Neuronal stem cell (in vitro differentiated cells): ENCODE measurements at regions not wholly inside any gene's neighbourhood (a gene's known extent, or its start where the extent isn't known, plus 50 kb on each side); places are given as distances from the start of the nearest gene placed in this dataset.
A peak's percentile ranks its signal among the peaks of the same experiment; 100 is the strongest.

Experiments
- DNase-seq: peaks from one replicate; pipeline ENCODE4 v3.0.0-alpha.2; 2013; ENCODE audit warnings: low spot score
- H2AFZ ChIP-seq: one replicate; pipeline ENCODE4 v1.6.1; 2013; ENCODE audit warnings: mild to moderate bottlenecking, low read length, inconsistent platforms
- H2AK5ac ChIP-seq: 2 replicates; pipeline ENCODE4 v1.6.1; 2013; ENCODE audit warnings: low read depth, mild to moderate bottlenecking, inconsistent platforms, low read length, moderate library complexity, mixed read lengths
- H2BK120ac ChIP-seq: 2 replicates; pipeline ENCODE4 v1.6.1; 2013; ENCODE audit warnings: low read depth, mild to moderate bottlenecking, inconsistent platforms, low read length, moderate library complexity, mixed read lengths
- H2BK12ac ChIP-seq: one replicate; pipeline ENCODE4 v1.6.1; 2013; ENCODE audit warnings: low read length, inconsistent platforms
- H2BK15ac ChIP-seq: 2 replicates; pipeline ENCODE4 v1.6.1; 2013; ENCODE audit warnings: mild to moderate bottlenecking, low read length, inconsistent platforms, mixed read lengths
- H2BK5ac ChIP-seq: one replicate; pipeline ENCODE4 v1.6.1; 2013; ENCODE audit warnings: inconsistent platforms, mild to moderate bottlenecking, low read length, moderate library complexity
- H3K14ac ChIP-seq: one replicate; pipeline ENCODE4 v1.6.1; 2013; ENCODE audit warnings: low read length, inconsistent platforms
- H3K18ac ChIP-seq: 2 replicates; pipeline ENCODE4 v1.6.1; 2013; ENCODE audit warnings: low read length, inconsistent platforms
- H3K23ac ChIP-seq: 2 replicates; pipeline ENCODE4 v1.6.1; 2013; ENCODE audit warnings: low read depth, mild to moderate bottlenecking, mixed read lengths, low read length, inconsistent platforms; ENCODE audit not compliant: poor library complexity
- H3K27ac ChIP-seq: replicated peaks from 3 replicates; pipeline ENCODE4 v1.5.1; 2013; ENCODE audit warnings: low read length, inconsistent platforms
- H3K27me3 ChIP-seq, 3 experiments: 2 replicates each; pipeline ENCODE4 v1.6.1; 2013; ENCODE audit warnings: low read length in 3 of 3, mild to moderate bottlenecking in 2 of 3, inconsistent platforms in 1 of 3, low read depth in 1 of 3, mixed read lengths in 1 of 3, moderate library complexity in 1 of 3; ENCODE audit not compliant: control insufficient read depth in 3 of 3, insufficient read depth in 3 of 3
- H3K36me3 ChIP-seq, 2 donors: replicated peaks in 1 of 2; 2 replicates each; pipeline ENCODE4 v1.6.1; 2013; ENCODE audit warnings: low read length in 2 of 2; ENCODE audit not compliant: control insufficient read depth in 2 of 2, insufficient read depth in 2 of 2
- H3K4ac ChIP-seq: 2 replicates; pipeline ENCODE4 v1.6.1; 2013; ENCODE audit warnings: inconsistent platforms, mild to moderate bottlenecking, low read length, moderate library complexity
- H3K4me1 ChIP-seq, 2 donors: 1 replicate in 1 of 2; 2 replicates in 1 of 2; pipeline ENCODE4 v1.6.1; 2013; ENCODE audit warnings: low read length in 2 of 2, low read depth in 1 of 2; ENCODE audit not compliant: control insufficient read depth in 2 of 2, insufficient read depth in 1 of 2
- H3K4me2 ChIP-seq: one replicate; pipeline ENCODE4 v1.6.1; 2013; ENCODE audit warnings: mild to moderate bottlenecking, low read length, inconsistent platforms; ENCODE audit not compliant: insufficient read depth, poor library complexity, severe bottlenecking
- H3K4me3 ChIP-seq, 2 donors: 2 replicates each; pipeline ENCODE4 v1.5.1; 2013; ENCODE audit warnings: low read length in 2 of 2, mild to moderate bottlenecking in 2 of 2, inconsistent platforms in 1 of 2, moderate library complexity in 1 of 2
- H3K79me1 ChIP-seq: one replicate; pipeline ENCODE4 v1.6.1; 2013; ENCODE audit warnings: low read depth, mild to moderate bottlenecking, inconsistent platforms, low read length, moderate library complexity
- H3K9ac ChIP-seq: one replicate; pipeline ENCODE4 v1.6.1; 2013; ENCODE audit warnings: mild to moderate bottlenecking, low read depth, low read length, inconsistent platforms; ENCODE audit not compliant: poor library complexity
- H3K9me3 ChIP-seq, 2 donors: replicated peaks in 1 of 2; 2 replicates each; pipeline versions ENCODE3 to v1.6.1; 2013; ENCODE audit warnings: low read length in 2 of 2, mild to moderate bottlenecking in 2 of 2, inconsistent platforms in 1 of 2, low read depth in 1 of 2, mixed read lengths in 1 of 2, moderate library complexity in 1 of 2; ENCODE audit not compliant: control insufficient read depth in 2 of 2, insufficient read depth in 1 of 2
- H4K8ac ChIP-seq: one replicate; pipeline ENCODE4 v1.6.1; 2013; ENCODE audit warnings: low read depth, mild to moderate bottlenecking, inconsistent platforms, low read length, moderate library complexity
- H4K91ac ChIP-seq: one replicate; pipeline ENCODE4 v1.6.1; 2013; ENCODE audit warnings: low read length, low read depth, mild to moderate bottlenecking, inconsistent platforms; ENCODE audit not compliant: poor library complexity
- WGBS, 2 donors: extraction: QIAGEN DNeasy Blood & Tissue Kit; methylation state at CpG; one replicate each; pipeline ENCODE4 v1.1.7; 2013; ENCODE audit warnings: missing lambda C conversion rate in 2 of 2, mixed read lengths in 1 of 2; ENCODE audit not compliant: insufficient read length in 2 of 2, insufficient replicate concordance in 1 of 2; ENCODE audit errors: extremely low coverage in 2 of 2; 5-methylcytosine and 5-hydroxymethylcytosine counted together

DNA sequence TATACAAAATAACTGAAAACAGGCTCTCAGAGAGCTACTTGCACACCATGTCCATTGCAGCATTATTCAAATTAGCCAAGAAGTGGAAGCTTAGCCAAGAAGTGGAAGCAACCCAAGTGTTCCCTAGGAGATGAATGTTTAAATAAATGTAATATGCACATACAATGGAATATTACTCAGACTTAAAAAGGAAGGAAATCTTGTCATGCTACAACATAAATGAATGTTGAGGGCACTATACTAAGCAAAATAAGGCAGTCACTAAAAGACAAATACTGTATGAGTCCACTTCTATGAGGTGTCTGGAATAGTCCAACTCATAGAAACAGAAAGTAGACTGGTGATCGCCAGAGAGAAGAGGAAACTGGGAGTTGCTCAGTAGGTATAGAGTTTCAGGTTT lies 438.1 kb downstream of the MAT2B start:
- Histone ChIP-seq H2BK15ac (no peak overlapping the region), H3K27ac (no peak overlapping the region), H3K9me3 (no peaks in the 10 kb centered on the region), H3K36me3 (no peaks in the 10 kb centered on the region), H4K91ac (no peak overlapping the region), H3K9ac (no peak overlapping the region), H3K18ac (no peak overlapping the region), H3K4ac (no peak overlapping the region), H3K4me2 (no peak overlapping the region), H2AFZ (no peak overlapping the region), H3K4me1 (no peaks in the 10 kb centered on the region), H2BK5ac (no peak overlapping the region), H3K4me3 (no peak overlapping the region), H3K79me1 (peaks cover 1% of the 10 kb centered on the region), H2BK12ac (no peak overlapping the region), H3K14ac (no peak overlapping the region), H2BK120ac (no peak overlapping the region), H4K8ac (no peak overlapping the region), H3K23ac (no peak overlapping the region), H3K27me3 (peaks cover 0 to 3% (median 0%) of the 10 kb centered on the region in 3 experiments), H2AK5ac (no peak overlapping the region)
- no peak for DNase-seq
- no CpG with 5 or more reads among the region's 1 CpG for WGBS, 2 donors

DNA sequence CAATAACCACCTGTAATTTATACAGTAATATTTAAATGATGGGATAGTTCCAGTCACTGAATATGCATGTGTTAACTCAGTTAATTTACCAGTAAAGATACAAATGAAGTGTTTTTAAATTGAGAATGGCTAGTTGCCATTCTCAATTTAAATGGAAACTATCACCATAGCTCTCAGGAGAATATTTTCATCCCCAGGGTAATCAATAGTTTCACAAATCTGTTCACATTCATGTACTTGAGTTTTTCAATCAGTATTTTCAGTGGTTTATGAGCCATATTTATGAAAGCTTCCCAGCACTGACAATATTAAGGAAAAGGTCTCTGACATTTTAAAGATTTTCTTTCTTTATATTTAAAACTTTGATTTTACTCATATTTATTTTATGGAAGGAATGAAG lies 439.3 kb downstream of the MAT2B start:
- Histone ChIP-seq H3K4ac (no peak overlapping the region), H3K14ac (no peak overlapping the region), H4K8ac (no peak overlapping the region), H2AK5ac (no peak overlapping the region), H3K4me3 (no peak overlapping the region), H4K91ac (no peak overlapping the region), H2BK120ac (no peak overlapping the region), H3K27me3 (peaks cover 0 to 3% (median 0%) of the 10 kb centered on the region in 3 experiments), H2AFZ (no peak overlapping the region), H3K9ac (no peak overlapping the region), H2BK15ac (no peak overlapping the region), H3K27ac (no peak overlapping the region), H3K79me1 (peaks cover 1% of the 10 kb centered on the region), H3K23ac (no peak overlapping the region), H3K4me2 (no peak overlapping the region), H3K36me3 (no peaks in the 10 kb centered on the region), H3K9me3 (no peaks in the 10 kb centered on the region), H2BK12ac (no peak overlapping the region), H3K18ac (no peak overlapping the region), H2BK5ac (no peak overlapping the region), H3K4me1 (no peaks in the 10 kb centered on the region)
- no peak for DNase-seq

DNA sequence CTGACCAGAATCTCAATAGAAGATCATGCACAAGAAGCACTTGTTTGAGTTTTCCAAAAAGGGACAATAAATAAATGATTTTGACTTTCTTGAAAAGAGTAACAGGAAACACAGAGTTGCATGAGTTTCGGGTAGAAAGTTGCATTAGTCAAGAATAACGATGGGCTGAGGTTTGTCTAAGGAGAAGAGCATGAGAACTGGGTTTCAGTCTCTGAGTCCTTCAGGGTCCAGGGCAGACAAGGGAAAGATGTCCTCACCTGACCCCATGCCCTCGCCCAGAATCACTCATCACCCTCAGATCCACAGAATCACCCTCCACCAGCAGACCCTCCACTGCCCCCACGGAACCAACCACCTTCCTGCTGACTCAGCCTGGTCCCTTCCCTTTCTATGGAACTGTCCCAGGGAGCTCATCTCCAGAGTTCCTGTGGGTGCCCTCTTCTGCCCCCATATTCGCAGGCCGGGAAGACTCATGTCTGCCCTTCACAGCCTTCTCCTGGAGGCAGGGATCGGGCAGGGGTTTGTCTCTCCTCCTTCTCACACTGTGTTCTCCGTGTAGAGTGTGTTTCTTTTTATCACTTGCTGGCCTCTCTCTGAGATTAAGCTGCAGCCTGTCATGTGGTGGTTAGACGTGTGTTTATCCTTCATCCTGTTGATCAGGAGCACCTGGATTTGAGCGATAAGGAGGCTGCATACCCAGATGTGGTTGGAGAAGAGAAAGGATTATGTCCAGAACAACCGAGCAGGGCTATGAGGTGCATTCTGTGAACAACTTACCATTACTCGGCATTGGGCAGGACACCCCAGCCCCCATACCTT lies 442.6 kb downstream of the MAT2B start:
- H3K4me3 ChIP-seq = no peak overlapping the region
- no peak overlapping the region for H2BK5ac ChIP-seq
- H2AK5ac ChIP-seq = no peak overlapping the region
- H3K4me1 ChIP-seq = no peaks in the 10 kb centered on the region
- H3K79me1 ChIP-seq = no peaks in the 10 kb centered on the region
- no peak overlapping the region for H2AFZ ChIP-seq
- WGBS, 2 donors = no CpG with 5 or more reads among the region's 12 CpGs
- no peak overlapping the region for H4K8ac ChIP-seq
- no peak overlapping the region for H3K14ac ChIP-seq
- H3K23ac ChIP-seq = no peak overlapping the region
- H3K9ac ChIP-seq = no peak overlapping the region
- no peak overlapping the region for H2BK12ac ChIP-seq
- no peak overlapping the region for H4K91ac ChIP-seq
- H3K27me3 ChIP-seq = peaks cover 0 to 3% (median 0%) of the 10 kb centered on the region in 3 experiments
- peaks cover 0 to 3% of the 10 kb centered on the region in 2 donors for H3K9me3 ChIP-seq
- H3K27ac ChIP-seq = no peak overlapping the region
- H3K4ac ChIP-seq = no peak overlapping the region
- DNase-seq = no peak
- H3K36me3 ChIP-seq = no peaks in the 10 kb centered on the region
- no peak overlapping the region for H2BK120ac ChIP-seq
- H2BK15ac ChIP-seq = no peak overlapping the region
- no peak overlapping the region for H3K18ac ChIP-seq
- H3K4me2 ChIP-seq = no peak overlapping the region

DNA sequence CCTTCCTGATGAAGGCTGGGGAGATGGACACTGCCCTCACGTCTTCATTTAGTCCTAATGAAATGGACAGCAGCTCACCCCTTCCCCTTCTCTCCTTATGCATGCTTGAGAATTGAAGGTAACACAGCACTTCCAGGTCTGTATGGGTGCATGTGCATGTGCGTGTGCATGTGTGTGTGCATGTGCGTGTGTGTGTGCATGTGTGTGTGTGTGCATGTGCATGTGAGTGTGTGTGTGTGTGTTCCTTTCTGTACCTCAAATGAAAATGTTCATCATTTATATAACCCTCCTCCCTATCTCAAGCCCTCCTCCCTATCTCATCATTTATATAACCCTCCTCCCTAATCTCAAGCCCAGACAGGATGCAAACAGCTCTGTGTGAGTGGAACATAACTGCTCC lies 444.8 kb downstream of the MAT2B start:
- H3K4me3 ChIP-seq = peak overlapping the region in 1 of 2 donors; percentile 71
- no peak overlapping the region for H3K27ac ChIP-seq
- no peaks in the 10 kb centered on the region for H3K4me1 ChIP-seq
- peaks cover 0 to 3% (median 0%) of the 10 kb centered on the region in 3 experiments for H3K27me3 ChIP-seq
- peak overlapping the region; percentile 30 for H3K9ac ChIP-seq
- no peak overlapping the region for H3K4ac ChIP-seq
- H3K18ac ChIP-seq = no peak overlapping the region
- no peak overlapping the region for H2AK5ac ChIP-seq
- H2AFZ ChIP-seq = no peak overlapping the region
- H3K23ac ChIP-seq = no peak overlapping the region
- WGBS, 2 donors = no CpG with 5 or more reads among the region's 3 CpGs
- no peaks in the 10 kb centered on the region for H3K36me3 ChIP-seq
- H3K14ac ChIP-seq = peak overlapping the region; percentile 44
- no peak overlapping the region for H2BK120ac ChIP-seq
- H2BK5ac ChIP-seq = no peak overlapping the region
- DNase-seq = no peak
- no peak overlapping the region for H2BK15ac ChIP-seq
- no peak overlapping the region for H4K91ac ChIP-seq
- no peak overlapping the region for H4K8ac ChIP-seq
- H3K79me1 ChIP-seq = no peaks in the 10 kb centered on the region
- peaks cover 0 to 3% of the 10 kb centered on the region in 2 donors for H3K9me3 ChIP-seq
- no peak overlapping the region for H2BK12ac ChIP-seq
- H3K4me2 ChIP-seq = no peak overlapping the region
